ENCODE measurements at regions not wholly inside any gene's neighbourhood (a gene's known extent, or its start where the extent isn't known, plus 50 kb on each side); places are given as distances from the start of the nearest gene placed in this dataset.

- DNase-seq (ENCODE audit: low read depth) = no peak
These were observed 410.3 kb upstream of the SHH start for GRCh38 chr7:156222611-156223010.

- no peak for DNase-seq (ENCODE audit: low read depth)
These were observed 409.9 kb upstream of the SHH start for GRCh38 chr7:156222151-156222550.

GRCh38 chr7:156220701-156221100 lies 408.4 kb upstream of the SHH start:
- no peak for DNase-seq (ENCODE audit: low read depth)

GRCh38 chr7:156220078-156220605 lies 407.9 kb upstream of the SHH start:
- no peak for DNase-seq (ENCODE audit: low read depth)

- DNase-seq (ENCODE audit: low read depth) = no peak
These were observed 407.2 kb upstream of the SHH start for GRCh38 chr7:156219307-156220077.

GRCh38 chr7:156218544-156219306 lies 406.5 kb upstream of the SHH start:
- no peak for DNase-seq (ENCODE audit: low read depth)

GRCh38 chr7:156217803-156218202 lies 405.5 kb upstream of the SHH start:
- no peak for DNase-seq (ENCODE audit: low read depth)

- DNase-seq (ENCODE audit: low read depth) = no peak
These were observed 396.8 kb upstream of the SHH start for GRCh38 chr7:156209087-156209486.

GRCh38 chr7:156207306-156207705 lies 395.0 kb upstream of the SHH start:
- DNase-seq (ENCODE audit: low read depth) = no peak

GRCh38 chr7:156206174-156206573 lies 393.9 kb upstream of the SHH start:
- DNase-seq (ENCODE audit: low read depth) = no peak

GRCh38 chr7:156204820-156205219 lies 392.6 kb upstream of the SHH start:
- DNase-seq (ENCODE audit: low read depth) = no peak

GRCh38 chr7:156203923-156204322 lies 391.7 kb upstream of the SHH start:
- DNase-seq (ENCODE audit: low read depth) = no peak

- no peak for DNase-seq (ENCODE audit: low read depth)
These were observed 386.0 kb upstream of the SHH start for GRCh38 chr7:156198277-156198676.

GRCh38 chr7:156196649-156197048 lies 384.4 kb upstream of the SHH start:
- DNase-seq (ENCODE audit: low read depth) = no peak

GRCh38 chr7:156195276-156195675 lies 383.0 kb upstream of the SHH start:
- no peak for DNase-seq (ENCODE audit: low read depth)

- no peak for DNase-seq (ENCODE audit: low read depth)
These were observed 382.6 kb upstream of the SHH start for GRCh38 chr7:156194813-156195212.

GRCh38 chr7:156192921-156193320 lies 380.7 kb upstream of the SHH start:
- DNase-seq (ENCODE audit: low read depth) = no peak

- no peak for DNase-seq (ENCODE audit: low read depth)
These were observed 378.8 kb upstream of the SHH start for GRCh38 chr7:156191090-156191489.

GRCh38 chr7:156185076-156185475 lies 372.8 kb upstream of the SHH start:
- DNase-seq (ENCODE audit: low read depth) = no peak

- DNase-seq (ENCODE audit: low read depth) = no peak
These were observed 371.9 kb upstream of the SHH start for GRCh38 chr7:156184164-156184563.

GRCh38 chr7:156180451-156181229 lies 368.4 kb upstream of the SHH start:
- no peak for DNase-seq (ENCODE audit: low read depth)

GRCh38 chr7:156179872-156180390 lies 367.7 kb upstream of the SHH start:
- DNase-seq (ENCODE audit: low read depth) = no peak

Measured in GM04503 (cell line).